ENCODE measurements at regions not wholly inside any gene's neighbourhood (a gene's known extent, or its start where the extent isn't known, plus 50 kb on each side); places are given as distances from the start of the nearest gene placed in this dataset.

- Mint-ChIP-seq H3K4me1 (no peaks in the 10 kb centered on the region), H3K27ac (no peak overlapping the region), H3K36me3 (ENCODE audit: low read depth) (no peaks in the 10 kb centered on the region), H3K27me3 (ENCODE audit: insufficient read depth) (peaks cover 4% of the 10 kb centered on the region), H3K4me3 (no peak overlapping the region), H3K9me3 (no peaks in the 10 kb centered on the region)
- no peaks in the 10 kb centered on the region for H3K4me1 ChIP-seq (ENCODE audit: control insufficient read depth, insufficient read depth, low read length)
- H3K27me3 ChIP-seq (ENCODE audit: control insufficient read depth, insufficient read depth, low read length, poor library complexity, severe bottlenecking): peaks cover 14% of the 10 kb centered on the region
- no peaks in the 10 kb centered on the region for H3K36me3 ChIP-seq (ENCODE audit: control insufficient read depth, insufficient read depth, low read length)
- H3K27ac ChIP-seq (ENCODE audit: low read depth, low read length): no peak overlapping the region
- no peaks in the 10 kb centered on the region for H3K9me3 ChIP-seq (ENCODE audit: control insufficient read depth, low read length)
- no peak overlapping the region for H3K4me3 ChIP-seq (ENCODE audit: low read length)
- no peak for TF ChIP-seq CTCF (conservative IDR thresholded peaks at IDR 0.05)
- no peak for DNase-seq
- no peak overlapping the region for H3K9ac ChIP-seq (ENCODE audit: extremely low read depth, low read length, poor library complexity, severe bottlenecking)
These were observed 126.1 kb downstream of the DRD1 start for GRCh38 chr5:175317872-175318271.

GRCh38 chr5:175309218-175309810 is 134.7 kb downstream of the DRD1 start:
- Mint-ChIP-seq H3K9me3 (no peaks in the 10 kb centered on the region), H3K36me3 (ENCODE audit: low read depth) (no peaks in the 10 kb centered on the region), H3K27me3 (ENCODE audit: insufficient read depth) (peaks cover 5% of the 10 kb centered on the region), H3K4me1 (peaks cover 4% of the 10 kb centered on the region), H3K27ac (no peak overlapping the region), H3K4me3 (no peak overlapping the region)
- TF ChIP-seq CTCF (conservative IDR thresholded peaks at IDR 0.05): no peak
- Histone ChIP-seq H3K4me3 (ENCODE audit: low read length) (no peak overlapping the region), H3K27ac (ENCODE audit: low read depth, low read length) (no peak overlapping the region), H3K36me3 (ENCODE audit: control insufficient read depth, insufficient read depth, low read length) (no peaks in the 10 kb centered on the region), H3K27me3 (ENCODE audit: control insufficient read depth, insufficient read depth, low read length, poor library complexity, severe bottlenecking) (peaks cover under 1% of the 10 kb centered on the region), H3K4me1 (ENCODE audit: control insufficient read depth, insufficient read depth, low read length) (no peaks in the 10 kb centered on the region), H3K9me3 (ENCODE audit: control insufficient read depth, low read length) (no peaks in the 10 kb centered on the region), H3K9ac (ENCODE audit: extremely low read depth, low read length, poor library complexity, severe bottlenecking) (no peak overlapping the region)
- DNase-seq: no peak
- WGBS, 2 experiments (ENCODE audit: insufficient coverage in 1 of 2, insufficient read length in 1 of 2): 92 to 100% methylated on average over 1 to 2 of the region's 2 CpGs

- H3K27me3 Mint-ChIP-seq (ENCODE audit: insufficient read depth): peaks cover 5% of the 10 kb centered on the region
- Histone ChIP-seq H3K27ac (ENCODE audit: low read depth, low read length) (no peak overlapping the region), H3K4me1 (ENCODE audit: control insufficient read depth, insufficient read depth, low read length) (no peaks in the 10 kb centered on the region), H3K9me3 (ENCODE audit: control insufficient read depth, low read length) (no peaks in the 10 kb centered on the region), H3K27me3 (ENCODE audit: control insufficient read depth, insufficient read depth, low read length, poor library complexity, severe bottlenecking) (no peaks in the 10 kb centered on the region), H3K36me3 (ENCODE audit: control insufficient read depth, insufficient read depth, low read length) (no peaks in the 10 kb centered on the region), H3K4me3 (ENCODE audit: low read length) (no peak overlapping the region), H3K9ac (ENCODE audit: extremely low read depth, low read length, poor library complexity, severe bottlenecking) (no peak overlapping the region)
- TF ChIP-seq CTCF (conservative IDR thresholded peaks at IDR 0.05): no peak
- no peak overlapping the region for H3K4me3 Mint-ChIP-seq
- peaks cover 4% of the 10 kb centered on the region for H3K4me1 Mint-ChIP-seq
- H3K9me3 Mint-ChIP-seq: no peaks in the 10 kb centered on the region
- 81 to 100% methylated on average over 2 to 4 of the region's 5 CpGs for WGBS, 2 experiments (ENCODE audit: insufficient coverage in 1 of 2, insufficient read length in 1 of 2)
- H3K36me3 Mint-ChIP-seq (ENCODE audit: low read depth): no peaks in the 10 kb centered on the region
- DNase-seq: no peak
- H3K27ac Mint-ChIP-seq: no peak overlapping the region
These were observed 135.3 kb downstream of the DRD1 start for GRCh38 chr5:175308701-175309100.

Measured in endodermal cell (in vitro differentiated cells).